ENCODE measurements at regions not wholly inside any gene's neighbourhood (a gene's known extent, or its start where the extent isn't known, plus 50 kb on each side); places are given as distances from the start of the nearest gene placed in this dataset.
"Not testable (repeated sequence)": the region's sequence is repeated elsewhere in the genome, so short reads cannot be mapped to it uniquely, and the experiment has no call there.

GRCh38 chr1:9443913-9444445, 95.3 kb upstream of the SLC25A33 start:
- Histone ChIP-seq H3K4me1 (ENCODE audit: control insufficient read depth, extremely low read depth, insufficient read depth, low read length) (peaks cover 32% of the 10 kb centered on the region), H3K27me3 (ENCODE audit: control insufficient read depth, extremely low read depth, insufficient read depth, low read length) (no peaks in the 10 kb centered on the region), H3K79me2 (ENCODE audit: control insufficient read depth, insufficient read depth, low read length) (no peaks in the 10 kb centered on the region), H3K36me3 (ENCODE audit: control insufficient read depth in 2 of 2, extremely low read depth in 1 of 2, insufficient read depth in 2 of 2, low read length in 2 of 2) (no peaks in the 10 kb centered on the region), H3K4me3 (ENCODE audit: control insufficient read depth in 2 of 3, extremely low read depth in 1 of 3, insufficient read depth in 2 of 3, low read depth in 1 of 3, low read length in 3 of 3) (peak overlapping the region in 1 of 3 experiments; percentile 41), H3K9me3 (ENCODE audit: control insufficient read depth, low read depth, low read length) (no peaks in the 10 kb centered on the region), H3K27ac (ENCODE audit: control insufficient read depth, insufficient read depth, low read length) (peak overlapping the region; percentile 67), H4K20me1 (ENCODE audit: control insufficient read depth, extremely low read depth, insufficient read depth, low read length) (no peaks in the 10 kb centered on the region), H3K9me1 (ENCODE audit: control insufficient read depth, extremely low read depth, insufficient read depth, low read length) (no peaks in the 10 kb centered on the region), H3K9ac (ENCODE audit: control insufficient read depth, extremely low read depth, insufficient read depth, low read length) (peak overlapping the region; percentile 61), H3K4me2 (ENCODE audit: control insufficient read depth, extremely low read depth, insufficient read depth, low read depth, low read length) (peak overlapping the region; percentile 69), H2AFZ (ENCODE audit: control insufficient read depth, low read length) (peak overlapping the region; percentile 38)
- DNase-seq (ENCODE audit: low read depth, low spot score) = no peak
- dilution Hi-C loops (cut with MboI; ENCODE audit: extremely low pct_ligation_motif_present, low sequenced_read_pairs) = no loop called here
- no peak for TF ChIP-seq EZH2 (IDR thresholded peaks at IDR 0.05; ENCODE audit: low read length)
- TF ChIP-seq CTCF (optimal IDR thresholded peaks at IDR 0.05 in 1 of 3, IDR thresholded peaks at IDR 0.05 in 1 of 3, conservative IDR thresholded peaks at IDR 0.05 in 1 of 3; ENCODE audit: extremely low read depth in 1 of 3, insufficient read depth in 2 of 3, low read length in 3 of 3) = no peak
- peak; percentile 88 for FAIRE-seq

DNA sequence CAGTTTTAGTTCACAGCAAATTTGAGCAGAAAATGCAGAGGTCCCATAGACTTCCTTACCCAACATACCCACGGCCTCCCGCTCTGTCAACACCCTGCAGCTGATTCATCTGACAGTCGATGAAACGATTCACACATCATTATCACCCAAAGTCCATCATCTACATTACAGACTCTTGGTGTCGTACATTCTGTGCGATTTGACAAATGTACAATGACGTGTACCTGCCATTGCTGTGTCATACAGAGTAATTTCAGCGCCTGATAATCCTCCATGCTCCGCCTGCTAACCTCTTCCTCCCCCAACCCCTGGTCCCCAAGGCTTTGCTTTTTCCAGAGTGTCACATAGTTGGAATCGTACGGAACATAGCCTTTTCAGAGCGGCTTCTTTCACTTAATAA, 94.7 kb upstream of the SLC25A33 start:
- Histone ChIP-seq H3K9ac (ENCODE audit: control insufficient read depth, extremely low read depth, insufficient read depth, low read length) (no peak overlapping the region), H3K4me2 (ENCODE audit: control insufficient read depth, extremely low read depth, insufficient read depth, low read depth, low read length) (peak overlapping the region; percentile 69)

DNA sequence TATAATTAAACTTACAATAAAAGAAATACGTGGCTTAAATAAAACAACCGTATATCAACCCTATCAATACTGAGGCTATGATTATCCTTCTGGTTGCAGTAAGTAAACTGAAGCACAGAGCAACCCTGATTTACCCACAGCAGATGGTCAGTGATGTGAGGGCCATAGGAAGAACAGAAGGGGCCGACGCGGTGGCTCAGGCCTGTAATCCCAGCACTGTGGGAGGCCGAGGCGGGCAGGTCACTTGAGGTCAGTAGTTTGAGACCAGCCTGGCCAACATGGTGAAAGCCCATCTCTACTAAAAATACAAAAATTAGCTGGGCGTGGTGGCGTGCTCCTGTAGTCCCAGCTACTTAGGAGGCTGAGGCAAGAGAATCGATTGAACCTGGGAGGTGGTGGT, 94.2 kb upstream of the SLC25A33 start:
- H3K9me1 ChIP-seq (ENCODE audit: control insufficient read depth, extremely low read depth, insufficient read depth, low read length); dilution Hi-C loops (cut with MboI; ENCODE audit: extremely low pct_ligation_motif_present, low sequenced_read_pairs); DNase-seq (ENCODE audit: low read depth, low spot score); H3K79me2 ChIP-seq (ENCODE audit: control insufficient read depth, insufficient read depth, low read length); H2AFZ ChIP-seq (ENCODE audit: control insufficient read depth, low read length); H3K4me3 ChIP-seq (ENCODE audit: control insufficient read depth in 2 of 3, extremely low read depth in 1 of 3, insufficient read depth in 2 of 3, low read depth in 1 of 3, low read length in 3 of 3); H3K27ac ChIP-seq (ENCODE audit: control insufficient read depth, insufficient read depth, low read length); H4K20me1 ChIP-seq (ENCODE audit: control insufficient read depth, extremely low read depth, insufficient read depth, low read length); H3K27me3 ChIP-seq (ENCODE audit: control insufficient read depth, extremely low read depth, insufficient read depth, low read length); H3K4me2 ChIP-seq (ENCODE audit: control insufficient read depth, extremely low read depth, insufficient read depth, low read depth, low read length); H3K9ac ChIP-seq (ENCODE audit: control insufficient read depth, extremely low read depth, insufficient read depth, low read length); FAIRE-seq; H3K36me3 ChIP-seq (ENCODE audit: control insufficient read depth in 2 of 2, extremely low read depth in 1 of 2, insufficient read depth in 2 of 2, low read length in 2 of 2); H3K9me3 ChIP-seq (ENCODE audit: control insufficient read depth, low read depth, low read length): not testable (repeated sequence)
- H3K4me1 ChIP-seq (ENCODE audit: control insufficient read depth, extremely low read depth, insufficient read depth, low read length) = peaks cover 38% of the 10 kb centered on the region

More for the DNA sequence above, 94.7 kb upstream of the SLC25A33 start:
- no peaks in the 10 kb centered on the region for H3K79me2 ChIP-seq (ENCODE audit: control insufficient read depth, insufficient read depth, low read length)
- H3K27ac ChIP-seq (ENCODE audit: control insufficient read depth, insufficient read depth, low read length) = peak overlapping the region; percentile 67
- no peaks in the 10 kb centered on the region for H3K9me1 ChIP-seq (ENCODE audit: control insufficient read depth, extremely low read depth, insufficient read depth, low read length)
- no peaks in the 10 kb centered on the region for H3K27me3 ChIP-seq (ENCODE audit: control insufficient read depth, extremely low read depth, insufficient read depth, low read length)
- H3K36me3 ChIP-seq (ENCODE audit: control insufficient read depth in 2 of 2, extremely low read depth in 1 of 2, insufficient read depth in 2 of 2, low read length in 2 of 2) = no peaks in the 10 kb centered on the region
- no peak for DNase-seq (ENCODE audit: low read depth, low spot score)
- dilution Hi-C loops (cut with MboI; ENCODE audit: extremely low pct_ligation_motif_present, low sequenced_read_pairs) = no loop called here
- no peak overlapping the region for H2AFZ ChIP-seq (ENCODE audit: control insufficient read depth, low read length)
- FAIRE-seq = peak; percentile 48
- no peak overlapping the region for H3K4me3 ChIP-seq (ENCODE audit: control insufficient read depth in 2 of 3, extremely low read depth in 1 of 3, insufficient read depth in 2 of 3, low read depth in 1 of 3, low read length in 3 of 3)
- TF ChIP-seq EZH2 (IDR thresholded peaks at IDR 0.05; ENCODE audit: low read length) = no peak
- no peak for TF ChIP-seq CTCF (optimal IDR thresholded peaks at IDR 0.05 in 1 of 3, IDR thresholded peaks at IDR 0.05 in 1 of 3, conservative IDR thresholded peaks at IDR 0.05 in 1 of 3; ENCODE audit: extremely low read depth in 1 of 3, insufficient read depth in 2 of 3, low read length in 3 of 3)
- H4K20me1 ChIP-seq (ENCODE audit: control insufficient read depth, extremely low read depth, insufficient read depth, low read length) = no peaks in the 10 kb centered on the region
- peaks cover 33% of the 10 kb centered on the region for H3K4me1 ChIP-seq (ENCODE audit: control insufficient read depth, extremely low read depth, insufficient read depth, low read length)
- no peaks in the 10 kb centered on the region for H3K9me3 ChIP-seq (ENCODE audit: control insufficient read depth, low read depth, low read length)

All from keratinocyte (primary cell).